ENCODE measurements at regions not wholly inside any gene's neighbourhood (a gene's known extent, or its start where the extent isn't known, plus 50 kb on each side); places are given as distances from the start of the nearest gene placed in this dataset.

DNA sequence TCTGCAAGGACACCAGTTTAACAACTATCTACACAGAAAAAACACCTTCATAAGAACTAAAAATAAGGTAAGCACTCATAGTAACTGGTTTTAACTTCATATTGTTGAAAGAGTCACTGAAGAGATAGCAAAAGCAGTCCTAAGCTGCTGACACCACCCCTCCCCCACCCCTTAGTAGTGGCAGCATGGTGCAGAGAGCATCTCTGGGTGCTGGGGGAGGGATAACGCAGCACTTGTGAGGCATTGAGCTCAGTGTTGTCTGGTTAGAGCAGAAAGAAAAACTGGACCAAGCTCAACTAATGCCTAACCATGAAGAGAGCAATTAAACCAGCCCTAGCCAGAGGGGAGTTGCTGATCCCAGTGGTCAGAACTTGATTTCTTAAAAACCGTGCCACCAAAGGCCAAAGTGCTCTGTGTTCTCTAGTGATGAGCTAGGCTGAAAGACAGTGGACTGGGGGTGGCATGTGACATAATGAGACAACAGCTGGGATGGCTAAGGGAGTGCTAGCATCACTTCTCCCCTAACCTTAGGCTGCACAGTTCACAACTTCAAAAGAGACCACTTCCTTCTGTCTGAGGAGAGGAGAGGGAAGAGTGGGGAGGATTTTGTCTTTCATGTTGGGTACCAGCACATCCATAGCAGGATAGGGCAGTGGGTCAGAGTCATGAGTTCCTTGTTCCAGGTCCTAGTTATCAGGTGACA lies 669.3 kb downstream of the PDHA2 start:
- no peaks in the 10 kb centered on the region for H3K27me3 ChIP-seq
- no peaks in the 10 kb centered on the region for H3K4me1 ChIP-seq
- intact Hi-C loops (cut with DNase I), result no loop called here
- no peaks in the 10 kb centered on the region for H3K9me3 ChIP-seq
- no peak for DNase-seq
- no peaks in the 10 kb centered on the region for H3K36me3 ChIP-seq (replicated peaks in 1 of 2; ENCODE audit: insufficient read depth in 1 of 2, low read depth in 2 of 2)
- 55 to 63% methylated on average over 2 of the region's 2 CpGs for WGBS, 2 donors
- ATAC-seq, result no peak
- no peak for TF ChIP-seq POLR2A (IDR thresholded peaks at IDR 0.05)
- TF ChIP-seq, protein P1, sequence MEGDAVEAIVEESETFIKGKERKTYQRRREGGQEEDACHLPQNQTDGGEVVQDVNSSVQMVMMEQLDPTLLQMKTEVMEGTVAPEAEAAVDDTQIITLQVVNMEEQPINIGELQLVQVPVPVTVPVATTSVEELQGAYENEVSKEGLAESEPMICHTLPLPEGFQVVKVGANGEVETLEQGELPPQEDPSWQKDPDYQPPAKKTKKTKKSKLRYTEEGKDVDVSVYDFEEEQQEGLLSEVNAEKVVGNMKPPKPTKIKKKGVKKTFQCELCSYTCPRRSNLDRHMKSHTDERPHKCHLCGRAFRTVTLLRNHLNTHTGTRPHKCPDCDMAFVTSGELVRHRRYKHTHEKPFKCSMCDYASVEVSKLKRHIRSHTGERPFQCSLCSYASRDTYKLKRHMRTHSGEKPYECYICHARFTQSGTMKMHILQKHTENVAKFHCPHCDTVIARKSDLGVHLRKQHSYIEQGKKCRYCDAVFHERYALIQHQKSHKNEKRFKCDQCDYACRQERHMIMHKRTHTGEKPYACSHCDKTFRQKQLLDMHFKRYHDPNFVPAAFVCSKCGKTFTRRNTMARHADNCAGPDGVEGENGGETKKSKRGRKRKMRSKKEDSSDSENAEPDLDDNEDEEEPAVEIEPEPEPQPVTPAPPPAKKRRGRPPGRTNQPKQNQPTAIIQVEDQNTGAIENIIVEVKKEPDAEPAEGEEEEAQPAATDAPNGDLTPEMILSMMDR (IDR thresholded peaks at IDR 0.05), result no peak
- no peak overlapping the region for H3K27ac ChIP-seq
- no peak overlapping the region for H3K4me3 ChIP-seq

DNA sequence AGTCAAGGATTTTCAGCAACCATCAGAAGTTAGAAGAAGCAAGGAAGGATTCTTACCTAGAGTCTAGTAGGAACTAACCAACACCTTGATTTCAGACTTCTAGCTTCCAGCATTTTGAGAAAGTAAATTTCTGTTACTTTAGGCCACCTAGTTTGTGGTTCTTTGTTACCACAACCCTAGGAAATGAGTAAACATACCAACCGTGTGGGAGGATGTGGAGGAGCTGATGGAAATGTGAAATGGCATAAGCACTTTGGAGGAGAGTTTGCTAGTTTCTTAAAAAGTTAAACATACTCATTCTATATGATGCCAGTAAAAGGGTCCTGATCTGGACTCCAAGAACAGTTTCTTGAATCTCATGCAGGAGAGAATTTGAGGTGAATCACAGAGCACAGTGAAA lies 679.4 kb downstream of the PDHA2 start:
- no peak for ATAC-seq
- Histone ChIP-seq H3K4me3 (no peak overlapping the region), H3K27ac (no peak overlapping the region), H3K36me3 (replicated peaks in 1 of 2; ENCODE audit: insufficient read depth in 1 of 2, low read depth in 2 of 2) (no peaks in the 10 kb centered on the region), H3K4me1 (no peaks in the 10 kb centered on the region), H3K9me3 (no peaks in the 10 kb centered on the region), H3K27me3 (no peaks in the 10 kb centered on the region)
- intact Hi-C loops (cut with DNase I), result no loop called here
- 28 to 43% methylated on average over 1 of the region's 1 CpG for WGBS, 2 donors
- TF ChIP-seq, protein P1 (IDR thresholded peaks at IDR 0.05), result no peak
- TF ChIP-seq POLR2A (IDR thresholded peaks at IDR 0.05), result no peak
- DNase-seq, result no peak

DNA sequence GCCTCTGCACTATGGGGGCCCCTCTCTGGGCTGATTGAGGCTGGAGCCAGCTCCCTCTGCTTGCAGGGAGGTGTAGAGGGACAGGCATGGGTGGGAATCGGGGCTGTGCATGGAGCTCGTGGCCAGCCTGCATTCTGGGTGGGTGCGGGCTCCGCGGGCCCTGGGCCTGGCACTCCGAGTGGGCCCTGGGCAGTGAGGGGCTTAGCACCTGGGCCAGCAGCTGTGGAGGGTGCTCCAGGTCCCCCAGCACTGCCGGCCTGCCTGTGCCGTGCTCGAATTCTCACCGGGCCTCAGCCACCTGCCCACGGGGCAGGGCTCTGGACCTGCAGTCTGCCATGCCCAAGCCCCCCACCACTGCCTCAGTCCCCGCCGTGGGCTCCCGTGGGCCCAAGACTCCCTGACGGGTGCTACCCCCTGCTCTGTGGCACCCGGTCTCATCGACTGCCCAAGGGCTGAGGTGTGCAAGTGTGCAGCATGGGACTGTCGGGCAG lies 681.2 kb downstream of the PDHA2 start:
- H3K27me3 ChIP-seq, result no peaks in the 10 kb centered on the region
- no peak overlapping the region for H3K4me3 ChIP-seq
- no peak overlapping the region for H3K27ac ChIP-seq
- no peak for DNase-seq
- 86 to 98% methylated on average over 8 to 18 of the region's 18 CpGs for WGBS, 2 donors
- intact Hi-C loops (cut with DNase I), result no loop called here
- no peak for TF ChIP-seq POLR2A (IDR thresholded peaks at IDR 0.05)
- TF ChIP-seq, protein P1 (IDR thresholded peaks at IDR 0.05), result no peak
- no peaks in the 10 kb centered on the region for H3K4me1 ChIP-seq
- H3K36me3 ChIP-seq (replicated peaks in 1 of 2; ENCODE audit: insufficient read depth in 1 of 2, low read depth in 2 of 2), result no peaks in the 10 kb centered on the region
- no peaks in the 10 kb centered on the region for H3K9me3 ChIP-seq
- no peak for ATAC-seq

DNA sequence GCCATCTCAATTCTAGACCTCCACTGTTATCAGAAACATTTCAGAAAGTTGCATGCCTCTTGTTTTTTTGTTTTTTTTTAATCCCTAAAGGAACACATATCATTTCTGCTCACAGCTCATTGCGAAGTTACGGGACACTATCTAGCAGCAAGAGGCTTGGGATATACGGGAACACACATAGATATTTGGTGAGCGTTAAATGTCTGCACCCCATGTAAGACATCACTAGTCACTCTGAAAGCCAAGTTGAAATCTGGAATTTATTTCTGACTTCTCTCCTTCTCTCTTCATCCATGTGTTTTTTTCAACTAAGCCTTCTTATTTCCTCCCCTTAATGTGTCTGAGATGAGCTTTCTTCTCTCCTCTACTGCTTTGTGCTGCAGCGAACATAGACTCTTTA lies 683.7 kb downstream of the PDHA2 start:
- ATAC-seq (no peak), DNase-seq (no peak)
- intact Hi-C loops (cut with DNase I), result no loop called here
- no peak overlapping the region for H3K4me3 ChIP-seq
- H3K9me3 ChIP-seq, result no peaks in the 10 kb centered on the region
- WGBS, 2 donors, result 69 to 81% methylated on average over 5 of the region's 5 CpGs
- H3K4me1 ChIP-seq, result no peaks in the 10 kb centered on the region
- no peaks in the 10 kb centered on the region for H3K27me3 ChIP-seq
- H3K27ac ChIP-seq, result no peak overlapping the region
- H3K36me3 ChIP-seq (replicated peaks in 1 of 2; ENCODE audit: insufficient read depth in 1 of 2, low read depth in 2 of 2), result no peaks in the 10 kb centered on the region
- TF ChIP-seq POLR2A (IDR thresholded peaks at IDR 0.05), result no peak
- TF ChIP-seq, protein P1 (IDR thresholded peaks at IDR 0.05), result no peak

DNA sequence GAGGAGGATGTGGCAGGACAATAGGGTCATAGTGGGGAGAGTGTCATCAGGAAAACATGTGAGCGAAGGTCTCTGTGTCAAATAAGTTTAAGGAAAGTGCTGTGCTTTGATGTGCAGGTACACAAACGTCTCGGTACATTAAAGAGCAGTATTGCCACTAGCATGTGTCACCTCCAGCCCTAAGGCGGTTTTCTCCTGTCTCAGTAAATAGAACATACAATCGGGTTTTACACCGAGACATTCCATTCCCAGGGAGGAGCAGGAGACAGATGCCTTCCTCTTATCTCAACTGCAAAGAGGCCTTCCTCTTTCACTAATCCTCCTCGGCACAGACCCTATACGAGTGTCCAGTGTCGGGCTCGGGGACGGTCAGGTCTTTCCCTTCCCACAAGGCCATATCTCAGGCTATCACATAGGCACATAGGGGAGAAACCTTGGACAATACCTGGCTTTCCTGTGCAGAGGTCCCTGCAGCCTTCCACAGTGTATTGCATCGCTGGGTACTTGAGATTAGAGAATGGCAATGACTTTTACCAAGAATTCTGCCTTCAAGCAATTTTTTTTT lies 684.5 kb downstream of the PDHA2 start:
- WGBS, 2 donors, result 54 to 58% methylated on average over 12 of the region's 12 CpGs
- no peak for TF ChIP-seq POLR2A (IDR thresholded peaks at IDR 0.05)
- TF ChIP-seq, protein P1 (IDR thresholded peaks at IDR 0.05), result no peak
- intact Hi-C loops (cut with DNase I), result no loop called here
- Histone ChIP-seq H3K4me1 (no peaks in the 10 kb centered on the region), H3K4me3 (no peak overlapping the region), H3K9me3 (no peaks in the 10 kb centered on the region), H3K27me3 (no peaks in the 10 kb centered on the region), H3K27ac (no peak overlapping the region), H3K36me3 (replicated peaks in 1 of 2; ENCODE audit: insufficient read depth in 1 of 2, low read depth in 2 of 2) (no peaks in the 10 kb centered on the region)
- DNase-seq, result no peak
- no peak for ATAC-seq

Measured in body of pancreas (tissue), 4 donors.